ENCODE measurements at regions not wholly inside any gene's neighbourhood (a gene's known extent, or its start where the extent isn't known, plus 50 kb on each side); places are given as distances from the start of the nearest gene placed in this dataset.

DNA sequence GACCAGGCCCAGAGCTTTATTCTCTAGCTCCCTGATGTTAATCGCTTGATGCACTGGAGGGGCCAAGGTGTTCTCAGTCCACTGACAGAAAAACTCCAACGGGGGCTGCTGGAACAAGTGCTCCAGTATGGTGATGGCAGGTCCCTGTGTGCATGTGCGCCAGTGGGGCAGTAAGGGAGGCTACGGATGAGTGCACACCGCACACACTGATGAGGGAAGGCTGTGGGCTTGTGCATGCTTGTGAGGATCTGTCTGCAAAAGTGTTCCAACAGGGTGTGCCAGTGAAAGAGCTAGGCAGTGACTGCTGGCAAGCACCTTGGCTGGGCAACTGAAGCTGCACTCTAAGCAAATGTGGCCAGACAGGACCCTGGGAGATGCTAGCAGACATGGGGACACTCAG, 229.7 kb upstream of the FOXG1 start:
- no peak overlapping the region for H3K27ac ChIP-seq (ENCODE audit: low read depth, low read length)

DNA sequence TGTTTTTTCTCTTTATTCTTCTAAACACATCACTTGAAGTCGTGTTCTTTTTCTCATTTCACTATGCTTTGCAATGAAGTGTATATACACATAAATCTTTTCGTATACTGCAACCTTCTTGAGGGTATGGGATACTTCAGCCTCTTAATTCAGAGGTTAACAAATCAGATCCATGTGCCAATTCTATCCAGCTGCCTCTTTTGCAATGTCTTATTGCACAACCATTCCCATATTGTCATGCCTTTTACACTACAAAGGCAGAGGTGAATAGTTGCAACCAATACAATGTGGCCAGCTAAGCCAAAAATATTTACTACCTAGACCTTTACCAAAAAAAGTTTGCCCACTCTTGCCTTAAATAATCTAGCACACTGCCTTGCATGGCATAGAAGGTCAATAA, 224.5 kb upstream of the FOXG1 start:
- no peaks in the 10 kb centered on the region for H3K4me1 ChIP-seq (ENCODE audit: insufficient read depth, low read length)
- no peak overlapping the region for H3K27ac ChIP-seq (ENCODE audit: low read depth, low read length)
- H4K20me1 ChIP-seq (ENCODE audit: insufficient read depth, low read length), result no peaks in the 10 kb centered on the region
- DNase-seq (ENCODE audit: insufficient read length, low spot score, missing footprints), result no peak
- no peak overlapping the region for H3K4me2 ChIP-seq (ENCODE audit: insufficient read depth, low read length)
- H3K36me3 ChIP-seq (ENCODE audit: insufficient read depth, low read length), result no peaks in the 10 kb centered on the region
- H3K79me2 ChIP-seq (ENCODE audit: insufficient read depth, low read length), result no peaks in the 10 kb centered on the region
- H3K4me3 ChIP-seq (ENCODE audit: insufficient read depth, low read length), result no peak overlapping the region
- TF ChIP-seq, protein P1, sequence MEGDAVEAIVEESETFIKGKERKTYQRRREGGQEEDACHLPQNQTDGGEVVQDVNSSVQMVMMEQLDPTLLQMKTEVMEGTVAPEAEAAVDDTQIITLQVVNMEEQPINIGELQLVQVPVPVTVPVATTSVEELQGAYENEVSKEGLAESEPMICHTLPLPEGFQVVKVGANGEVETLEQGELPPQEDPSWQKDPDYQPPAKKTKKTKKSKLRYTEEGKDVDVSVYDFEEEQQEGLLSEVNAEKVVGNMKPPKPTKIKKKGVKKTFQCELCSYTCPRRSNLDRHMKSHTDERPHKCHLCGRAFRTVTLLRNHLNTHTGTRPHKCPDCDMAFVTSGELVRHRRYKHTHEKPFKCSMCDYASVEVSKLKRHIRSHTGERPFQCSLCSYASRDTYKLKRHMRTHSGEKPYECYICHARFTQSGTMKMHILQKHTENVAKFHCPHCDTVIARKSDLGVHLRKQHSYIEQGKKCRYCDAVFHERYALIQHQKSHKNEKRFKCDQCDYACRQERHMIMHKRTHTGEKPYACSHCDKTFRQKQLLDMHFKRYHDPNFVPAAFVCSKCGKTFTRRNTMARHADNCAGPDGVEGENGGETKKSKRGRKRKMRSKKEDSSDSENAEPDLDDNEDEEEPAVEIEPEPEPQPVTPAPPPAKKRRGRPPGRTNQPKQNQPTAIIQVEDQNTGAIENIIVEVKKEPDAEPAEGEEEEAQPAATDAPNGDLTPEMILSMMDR (IDR thresholded peaks at IDR 0.05; ENCODE audit: extremely low read depth, low read depth, low read length), result no peak
- peaks cover 2% of the 10 kb centered on the region for H3K9me3 ChIP-seq (ENCODE audit: low read depth, low read length)
- H2AFZ ChIP-seq (ENCODE audit: low read length), result no peak overlapping the region
- no peaks in the 10 kb centered on the region for H3K27me3 ChIP-seq (ENCODE audit: insufficient read depth, low read length)

More for the DNA sequence above, 229.7 kb upstream of the FOXG1 start:
- Histone ChIP-seq H3K9me3 (ENCODE audit: low read depth, low read length) (peaks cover 2% of the 10 kb centered on the region), H3K4me3 (ENCODE audit: insufficient read depth, low read length) (no peak overlapping the region), H3K4me1 (ENCODE audit: insufficient read depth, low read length) (no peaks in the 10 kb centered on the region), H3K79me2 (ENCODE audit: insufficient read depth, low read length) (no peaks in the 10 kb centered on the region), H4K20me1 (ENCODE audit: insufficient read depth, low read length) (no peaks in the 10 kb centered on the region), H3K4me2 (ENCODE audit: insufficient read depth, low read length) (no peak overlapping the region), H3K36me3 (ENCODE audit: insufficient read depth, low read length) (no peaks in the 10 kb centered on the region), H2AFZ (ENCODE audit: low read length) (no peak overlapping the region), H3K27me3 (ENCODE audit: insufficient read depth, low read length) (no peaks in the 10 kb centered on the region)
- TF ChIP-seq, protein P1 (IDR thresholded peaks at IDR 0.05; ENCODE audit: extremely low read depth, low read depth, low read length), result no peak
- no peak for DNase-seq (ENCODE audit: insufficient read length, low spot score, missing footprints)

DNA sequence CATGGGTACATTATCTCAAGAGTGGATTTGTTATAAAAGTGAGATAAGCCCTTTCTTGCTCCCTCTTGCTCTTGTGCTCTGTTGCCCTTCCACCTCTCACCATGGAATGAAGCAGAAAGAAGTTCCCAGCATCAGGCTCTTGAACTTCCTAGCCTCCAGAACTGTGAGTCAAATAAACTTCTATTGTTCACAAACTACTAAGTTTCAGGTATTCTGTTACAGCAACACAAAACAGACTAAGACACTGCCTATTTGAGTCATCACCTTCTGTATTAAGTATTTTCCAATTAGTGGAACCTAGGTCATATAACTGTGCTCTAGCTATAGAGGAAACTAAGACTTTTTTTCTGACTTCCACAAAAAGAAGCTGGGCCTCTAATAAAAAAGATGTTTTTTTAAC, 201.2 kb upstream of the FOXG1 start:
- H4K20me1 ChIP-seq (ENCODE audit: insufficient read depth, low read length), result no peaks in the 10 kb centered on the region
- DNase-seq (ENCODE audit: insufficient read length, low spot score, missing footprints), result no peak
- no peaks in the 10 kb centered on the region for H3K4me1 ChIP-seq (ENCODE audit: insufficient read depth, low read length)
- H3K9me3 ChIP-seq (ENCODE audit: low read depth, low read length), result no peaks in the 10 kb centered on the region
- H2AFZ ChIP-seq (ENCODE audit: low read length), result no peak overlapping the region
- H3K27me3 ChIP-seq (ENCODE audit: insufficient read depth, low read length), result no peaks in the 10 kb centered on the region
- TF ChIP-seq, protein P1 (IDR thresholded peaks at IDR 0.05; ENCODE audit: extremely low read depth, low read depth, low read length), result no peak
- no peak overlapping the region for H3K4me2 ChIP-seq (ENCODE audit: insufficient read depth, low read length)
- H3K79me2 ChIP-seq (ENCODE audit: insufficient read depth, low read length), result no peaks in the 10 kb centered on the region
- H3K36me3 ChIP-seq (ENCODE audit: insufficient read depth, low read length), result no peaks in the 10 kb centered on the region
- no peak overlapping the region for H3K4me3 ChIP-seq (ENCODE audit: insufficient read depth, low read length)
- H3K27ac ChIP-seq (ENCODE audit: low read depth, low read length), result no peak overlapping the region

DNA sequence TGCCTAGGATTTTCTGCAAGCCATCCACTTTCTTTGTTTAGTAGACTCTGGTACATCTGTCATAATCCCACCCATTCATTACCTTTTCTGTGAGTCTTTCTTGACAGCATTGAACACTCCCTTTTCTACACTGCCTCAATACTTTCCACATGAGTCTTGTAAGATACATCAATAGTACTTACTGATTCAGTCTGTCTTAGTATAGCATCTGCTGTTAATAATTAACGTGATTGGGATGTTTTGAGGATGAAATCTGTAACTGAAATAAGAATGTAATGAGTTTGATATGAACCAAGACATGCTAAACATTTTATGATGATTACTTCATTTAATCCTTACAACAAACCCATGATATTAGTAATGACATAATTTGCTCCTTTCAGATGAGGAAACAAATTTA, 196.2 kb upstream of the FOXG1 start:
- no peaks in the 10 kb centered on the region for H3K4me1 ChIP-seq (ENCODE audit: insufficient read depth, low read length)
- H3K36me3 ChIP-seq (ENCODE audit: insufficient read depth, low read length), result no peaks in the 10 kb centered on the region
- no peak overlapping the region for H3K27ac ChIP-seq (ENCODE audit: low read depth, low read length)
- H3K4me3 ChIP-seq (ENCODE audit: insufficient read depth, low read length), result no peak overlapping the region
- TF ChIP-seq, protein P1 (IDR thresholded peaks at IDR 0.05; ENCODE audit: extremely low read depth, low read depth, low read length), result no peak
- H2AFZ ChIP-seq (ENCODE audit: low read length), result no peak overlapping the region
- H3K79me2 ChIP-seq (ENCODE audit: insufficient read depth, low read length), result no peaks in the 10 kb centered on the region
- H4K20me1 ChIP-seq (ENCODE audit: insufficient read depth, low read length), result no peaks in the 10 kb centered on the region
- no peak overlapping the region for H3K4me2 ChIP-seq (ENCODE audit: insufficient read depth, low read length)
- peaks cover 2% of the 10 kb centered on the region for H3K9me3 ChIP-seq (ENCODE audit: low read depth, low read length)
- DNase-seq (ENCODE audit: insufficient read length, low spot score, missing footprints), result peak; percentile 13
- H3K27me3 ChIP-seq (ENCODE audit: insufficient read depth, low read length), result no peaks in the 10 kb centered on the region
